GM18868 (cell line): ENCODE measurements at regions not wholly inside any gene's neighbourhood (a gene's known extent, or its start where the extent isn't known, plus 50 kb on each side); places are given as distances from the start of the nearest gene placed in this dataset.
"Not testable (repeated sequence)": the region's sequence is repeated elsewhere in the genome, so short reads cannot be mapped to it uniquely, and the experiment has no call there.

Experiments used
- ATAC-seq: cut with Tn5 transposase; IDR thresholded peaks from one replicate; pipeline ENCODE4 v1.9.1; 2021; ENCODE audit warnings: mild to moderate bottlenecking, moderate library complexity; ENCODE audit not compliant: unreplicated experiment

GRCh38 chr12:75630091-75630490 is 118.7 kb upstream of the KRR1 start:
- no peak for ATAC-seq

- no peak for ATAC-seq
Observed at GRCh38 chr12:75628916-75629315, 117.5 kb upstream of the KRR1 start.

- no peak for ATAC-seq
Observed at GRCh38 chr12:75628511-75628910, 117.1 kb upstream of the KRR1 start.

- no peak for ATAC-seq
Observed at GRCh38 chr12:75623631-75624154, 112.3 kb upstream of the KRR1 start.

GRCh38 chr12:75622492-75622891 is 111.1 kb upstream of the KRR1 start:
- ATAC-seq = no peak

GRCh38 chr12:75614396-75614795 is 103.0 kb upstream of the KRR1 start:
- not testable (repeated sequence) for ATAC-seq

- ATAC-seq = no peak
Observed at GRCh38 chr12:75613981-75614380, 102.6 kb upstream of the KRR1 start.

- no peak for ATAC-seq
Observed at GRCh38 chr12:75611041-75611440, 99.6 kb upstream of the KRR1 start.

GRCh38 chr12:75606956-75607355 is 95.5 kb upstream of the KRR1 start:
- ATAC-seq = no peak

GRCh38 chr12:75606151-75606550 is 94.7 kb upstream of the KRR1 start:
- ATAC-seq = no peak

- no peak for ATAC-seq
Observed at GRCh38 chr12:75603475-75603874, 92.1 kb upstream of the KRR1 start.

- ATAC-seq = no peak
Observed at GRCh38 chr12:75602106-75602505, 90.7 kb upstream of the KRR1 start.

GRCh38 chr12:75600146-75600545 is 88.7 kb upstream of the KRR1 start:
- no peak for ATAC-seq

GRCh38 chr12:75599061-75599460 is 87.7 kb upstream of the KRR1 start:
- ATAC-seq = no peak

- ATAC-seq = no peak
Observed at GRCh38 chr12:75596406-75596805, 85.0 kb upstream of the KRR1 start.

- ATAC-seq = no peak
Observed at GRCh38 chr12:75592638-75593335, 81.4 kb upstream of the KRR1 start.

- ATAC-seq = no peak
Observed at GRCh38 chr12:75592086-75592485, 80.7 kb upstream of the KRR1 start.

- no peak for ATAC-seq
Observed at GRCh38 chr12:75591628-75592027, 80.2 kb upstream of the KRR1 start.

GRCh38 chr12:75589801-75590200 is 78.4 kb upstream of the KRR1 start:
- ATAC-seq = no peak

- ATAC-seq = no peak
Observed at GRCh38 chr12:75587340-75588106, 76.1 kb upstream of the KRR1 start.

- no peak for ATAC-seq
Observed at GRCh38 chr12:75585330-75585729, 73.9 kb upstream of the KRR1 start.

GRCh38 chr12:75583355-75583754 is 71.9 kb upstream of the KRR1 start:
- ATAC-seq = no peak
